ENCODE measurements at regions not wholly inside any gene's neighbourhood (a gene's known extent, or its start where the extent isn't known, plus 50 kb on each side); places are given as distances from the start of the nearest gene placed in this dataset.

DNA sequence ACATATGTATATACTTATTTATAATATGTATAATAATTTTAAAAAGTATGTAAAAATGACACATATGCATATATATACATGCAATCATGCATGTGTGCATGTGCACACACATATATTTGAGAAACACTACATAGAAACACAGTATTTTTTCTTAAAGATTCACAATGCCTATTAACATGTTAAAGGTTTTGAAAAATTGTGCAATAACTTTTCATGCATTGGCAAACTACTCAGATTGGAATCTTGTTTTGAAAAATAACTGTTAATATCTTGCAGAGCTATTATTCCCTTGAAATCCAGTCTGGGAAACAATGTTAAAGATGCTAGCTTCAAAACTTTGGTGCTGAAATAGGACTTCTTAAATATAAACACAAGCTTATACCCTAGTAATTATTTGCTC lies 256.2 kb upstream of the P2RY1 start:
- TF ChIP-seq, protein P1, sequence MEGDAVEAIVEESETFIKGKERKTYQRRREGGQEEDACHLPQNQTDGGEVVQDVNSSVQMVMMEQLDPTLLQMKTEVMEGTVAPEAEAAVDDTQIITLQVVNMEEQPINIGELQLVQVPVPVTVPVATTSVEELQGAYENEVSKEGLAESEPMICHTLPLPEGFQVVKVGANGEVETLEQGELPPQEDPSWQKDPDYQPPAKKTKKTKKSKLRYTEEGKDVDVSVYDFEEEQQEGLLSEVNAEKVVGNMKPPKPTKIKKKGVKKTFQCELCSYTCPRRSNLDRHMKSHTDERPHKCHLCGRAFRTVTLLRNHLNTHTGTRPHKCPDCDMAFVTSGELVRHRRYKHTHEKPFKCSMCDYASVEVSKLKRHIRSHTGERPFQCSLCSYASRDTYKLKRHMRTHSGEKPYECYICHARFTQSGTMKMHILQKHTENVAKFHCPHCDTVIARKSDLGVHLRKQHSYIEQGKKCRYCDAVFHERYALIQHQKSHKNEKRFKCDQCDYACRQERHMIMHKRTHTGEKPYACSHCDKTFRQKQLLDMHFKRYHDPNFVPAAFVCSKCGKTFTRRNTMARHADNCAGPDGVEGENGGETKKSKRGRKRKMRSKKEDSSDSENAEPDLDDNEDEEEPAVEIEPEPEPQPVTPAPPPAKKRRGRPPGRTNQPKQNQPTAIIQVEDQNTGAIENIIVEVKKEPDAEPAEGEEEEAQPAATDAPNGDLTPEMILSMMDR (IDR thresholded peaks at IDR 0.05; ENCODE audit: low read depth, low read length): no peak
- no peak overlapping the region for H3K4me3 ChIP-seq (ENCODE audit: low read depth, low read length)

DNA sequence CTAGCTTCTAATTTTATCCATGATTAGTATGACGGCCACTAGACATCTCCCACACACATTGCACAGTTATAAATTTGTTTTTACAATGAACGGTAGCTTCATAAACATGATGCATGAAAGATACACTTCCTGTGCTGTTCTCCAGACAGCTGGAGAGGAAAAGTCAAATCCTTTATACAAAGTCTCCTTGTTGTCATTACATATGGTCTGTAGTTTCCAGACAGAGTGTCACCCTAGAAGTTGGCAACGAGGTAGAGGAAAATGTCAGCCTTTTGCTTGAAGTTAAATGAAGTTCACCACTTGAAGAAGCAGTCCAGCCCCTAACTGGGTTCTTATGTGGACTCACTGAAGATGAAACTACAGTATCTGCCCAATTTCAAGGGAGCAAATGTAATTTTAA lies 253.0 kb upstream of the P2RY1 start:
- TF ChIP-seq, protein P1 (IDR thresholded peaks at IDR 0.05; ENCODE audit: low read depth, low read length): no peak
- H3K4me3 ChIP-seq (ENCODE audit: low read depth, low read length): no peak overlapping the region

DNA sequence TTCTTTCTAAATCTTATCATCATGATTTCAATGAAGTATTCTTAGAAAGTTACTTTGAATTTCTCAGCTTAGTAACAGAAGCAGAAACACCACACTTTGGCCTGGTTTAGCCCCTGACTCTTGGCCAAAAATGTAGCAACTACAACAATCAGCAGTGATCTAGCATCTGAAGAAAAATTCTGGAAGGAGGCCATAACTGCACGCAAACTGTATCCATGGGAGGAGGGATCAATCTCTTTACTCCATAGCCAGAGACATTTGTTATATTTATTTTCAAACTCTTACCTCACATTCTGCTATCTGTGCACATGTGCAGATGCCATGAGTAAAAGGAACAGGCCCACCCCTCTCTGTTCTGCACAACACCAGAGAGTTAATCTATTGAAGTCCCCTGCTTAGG lies 251.0 kb upstream of the P2RY1 start:
- H3K4me3 ChIP-seq (ENCODE audit: low read depth, low read length): no peak overlapping the region
- TF ChIP-seq, protein P1 (IDR thresholded peaks at IDR 0.05; ENCODE audit: low read depth, low read length): no peak

DNA sequence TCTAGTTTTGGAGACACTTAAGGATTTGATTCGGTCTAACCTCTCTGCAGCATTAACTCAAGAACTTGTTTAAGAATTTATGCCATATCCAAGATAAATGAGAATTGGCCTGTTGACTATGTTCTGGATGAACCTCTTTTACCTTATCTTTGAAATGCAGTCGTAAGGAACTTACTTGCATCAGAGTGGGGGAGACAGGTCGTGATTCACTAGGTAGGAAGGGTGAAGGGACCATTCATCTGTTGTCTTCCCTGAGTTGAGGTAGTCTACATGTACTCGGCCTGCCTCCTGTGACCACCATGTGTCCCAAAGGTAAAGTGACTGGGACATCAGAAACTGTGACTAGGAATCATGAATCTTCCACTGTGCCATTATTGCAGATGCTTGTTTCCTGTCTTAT lies 248.0 kb upstream of the P2RY1 start:
- no peak overlapping the region for H3K4me3 ChIP-seq (ENCODE audit: low read depth, low read length)
- TF ChIP-seq, protein P1 (IDR thresholded peaks at IDR 0.05; ENCODE audit: low read depth, low read length): no peak

DNA sequence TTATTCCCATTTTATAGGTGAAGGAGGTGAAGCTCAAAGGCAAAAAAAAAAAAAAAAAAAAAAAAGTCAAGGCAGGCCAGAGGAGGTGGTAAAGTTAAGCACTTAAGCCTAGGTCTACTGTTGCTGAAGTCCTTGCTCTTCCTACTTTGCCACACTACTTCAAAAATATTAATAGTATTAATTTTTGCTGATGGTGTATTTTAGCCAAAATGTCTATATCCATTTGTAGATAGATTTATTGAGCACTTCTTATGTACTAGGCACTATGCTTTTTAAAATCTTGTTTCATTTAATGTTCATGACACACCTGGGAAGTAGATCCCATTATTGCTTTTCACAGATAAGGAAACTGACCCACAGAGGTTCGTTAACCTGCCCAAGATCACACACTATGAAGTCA lies 247.1 kb upstream of the P2RY1 start:
- no peak overlapping the region for H3K4me3 ChIP-seq (ENCODE audit: low read depth, low read length)
- TF ChIP-seq, protein P1 (IDR thresholded peaks at IDR 0.05; ENCODE audit: low read depth, low read length): no peak

DNA sequence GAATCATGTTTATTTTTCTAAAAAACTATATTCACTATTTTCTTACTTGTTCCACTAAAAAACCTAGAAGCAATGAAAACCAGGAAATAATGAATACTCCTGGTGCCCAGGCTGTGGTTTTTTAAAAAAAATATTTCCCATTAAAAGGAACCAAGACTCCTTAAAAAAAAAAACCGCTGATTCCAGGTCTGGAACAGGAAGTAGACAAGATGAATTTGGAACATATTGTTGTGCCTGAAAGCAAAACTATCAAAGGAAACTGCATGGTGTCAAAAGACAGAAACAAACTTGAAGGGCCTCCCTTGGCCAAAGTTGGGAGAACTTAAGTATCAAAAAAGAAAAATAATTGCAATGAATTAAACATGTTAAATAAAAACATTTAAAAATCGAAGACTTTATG lies 245.3 kb upstream of the P2RY1 start:
- TF ChIP-seq, protein P1 (IDR thresholded peaks at IDR 0.05; ENCODE audit: low read depth, low read length): no peak
- H3K4me3 ChIP-seq (ENCODE audit: low read depth, low read length): no peak overlapping the region

DNA sequence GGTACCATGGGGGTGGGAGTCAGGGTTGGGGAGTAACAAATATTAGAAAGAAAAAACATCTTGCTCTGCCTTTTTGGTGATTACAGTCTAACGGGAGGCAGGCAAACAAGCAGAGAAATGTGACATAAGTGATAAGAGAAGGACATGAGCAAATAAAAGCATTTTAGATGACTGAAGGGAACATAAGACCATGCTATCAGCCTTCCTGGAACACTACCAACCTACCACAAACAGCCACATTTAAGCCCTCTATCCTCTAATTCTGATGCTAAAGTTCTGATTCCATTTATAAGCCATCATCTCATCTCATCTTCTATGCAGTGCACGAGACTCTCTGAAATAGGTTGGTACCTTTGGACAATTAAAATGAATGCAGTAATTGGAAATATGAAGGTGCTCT lies 243.4 kb upstream of the P2RY1 start:
- TF ChIP-seq, protein P1 (IDR thresholded peaks at IDR 0.05; ENCODE audit: low read depth, low read length): no peak
- H3K4me3 ChIP-seq (ENCODE audit: low read depth, low read length): no peak overlapping the region
